ENCODE measurements at regions not wholly inside any gene's neighbourhood (a gene's known extent, or its start where the extent isn't known, plus 50 kb on each side); places are given as distances from the start of the nearest gene placed in this dataset.
"Not testable (repeated sequence)": the region's sequence is repeated elsewhere in the genome, so short reads cannot be mapped to it uniquely, and the experiment has no call there.

GRCh38 chr11:67906969-67907368 is 96.9 kb downstream of the UNC93B1 start:
- not testable (repeated sequence) for TF ChIP-seq EZH2phosphoT487 (IDR thresholded peaks at IDR 0.05; ENCODE audit: insufficient read depth, low read depth); EZH2 (IDR thresholded peaks at IDR 0.05; ENCODE audit: insufficient read depth, poor library complexity, severe bottlenecking)

Measured in GM23248 (cell line).